Lower leg skin (tissue), 3 donors: ENCODE measurements at regions not wholly inside any gene's neighbourhood (a gene's known extent, or its start where the extent isn't known, plus 50 kb on each side); places are given as distances from the start of the nearest gene placed in this dataset.

Experiments
- CTCF ChIP-seq, 3 donors: fragments of 450-650 bp; IDR thresholded peaks; one replicate each; pipeline ENCODE4 v1.5.1; 2016; ENCODE audit warnings: antibody characterized with exemption in 3 of 3, mild to moderate bottlenecking in 3 of 3, moderate library complexity in 2 of 3
- POLR2A ChIP-seq, 2 donors: fragments of 450-650 bp; IDR thresholded peaks; one replicate each; pipeline ENCODE4 v1.6.1; 2016 to 2017; ENCODE audit warnings: antibody characterized with exemption in 2 of 2, mild to moderate bottlenecking in 1 of 2, moderate library complexity in 1 of 2

- TF ChIP-seq CTCF (IDR thresholded peaks at IDR 0.05) (no peak), POLR2A (IDR thresholded peaks at IDR 0.05) (no peak)
Measured at GRCh38 chr1:57704231-57704630, 280.4 kb upstream of the DAB1 start.
